ENCODE measurements at regions not wholly inside any gene's neighbourhood (a gene's known extent, or its start where the extent isn't known, plus 50 kb on each side); places are given as distances from the start of the nearest gene placed in this dataset.

DNA sequence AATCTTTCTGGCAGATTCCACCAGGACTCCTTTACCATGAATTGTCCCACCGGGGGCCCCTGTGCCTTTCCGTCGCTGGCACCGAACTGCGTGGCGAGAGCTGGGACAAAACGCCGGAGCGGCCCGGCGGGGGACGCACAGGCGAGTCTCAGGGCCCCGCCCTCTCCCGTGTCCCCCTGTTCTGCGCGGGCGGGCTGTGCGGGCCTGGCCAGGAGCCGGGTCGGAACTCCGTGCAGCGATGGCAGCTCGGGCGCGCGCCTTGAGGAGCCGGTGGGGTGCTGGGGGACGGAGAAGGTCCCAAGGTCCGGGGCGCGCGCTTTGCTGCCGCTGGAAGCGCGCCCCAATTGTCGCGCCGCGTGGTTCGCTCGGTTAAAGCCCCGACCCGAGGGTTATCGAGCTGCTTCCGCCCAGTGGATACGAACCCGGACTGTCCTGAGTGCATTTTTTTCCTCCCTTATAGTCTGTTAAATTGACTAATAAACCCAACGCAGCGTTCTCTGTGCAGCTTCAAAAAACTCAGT is 125.3 kb downstream of the TMEM174 start (continued):
- TF ChIP-seq, protein P1, sequence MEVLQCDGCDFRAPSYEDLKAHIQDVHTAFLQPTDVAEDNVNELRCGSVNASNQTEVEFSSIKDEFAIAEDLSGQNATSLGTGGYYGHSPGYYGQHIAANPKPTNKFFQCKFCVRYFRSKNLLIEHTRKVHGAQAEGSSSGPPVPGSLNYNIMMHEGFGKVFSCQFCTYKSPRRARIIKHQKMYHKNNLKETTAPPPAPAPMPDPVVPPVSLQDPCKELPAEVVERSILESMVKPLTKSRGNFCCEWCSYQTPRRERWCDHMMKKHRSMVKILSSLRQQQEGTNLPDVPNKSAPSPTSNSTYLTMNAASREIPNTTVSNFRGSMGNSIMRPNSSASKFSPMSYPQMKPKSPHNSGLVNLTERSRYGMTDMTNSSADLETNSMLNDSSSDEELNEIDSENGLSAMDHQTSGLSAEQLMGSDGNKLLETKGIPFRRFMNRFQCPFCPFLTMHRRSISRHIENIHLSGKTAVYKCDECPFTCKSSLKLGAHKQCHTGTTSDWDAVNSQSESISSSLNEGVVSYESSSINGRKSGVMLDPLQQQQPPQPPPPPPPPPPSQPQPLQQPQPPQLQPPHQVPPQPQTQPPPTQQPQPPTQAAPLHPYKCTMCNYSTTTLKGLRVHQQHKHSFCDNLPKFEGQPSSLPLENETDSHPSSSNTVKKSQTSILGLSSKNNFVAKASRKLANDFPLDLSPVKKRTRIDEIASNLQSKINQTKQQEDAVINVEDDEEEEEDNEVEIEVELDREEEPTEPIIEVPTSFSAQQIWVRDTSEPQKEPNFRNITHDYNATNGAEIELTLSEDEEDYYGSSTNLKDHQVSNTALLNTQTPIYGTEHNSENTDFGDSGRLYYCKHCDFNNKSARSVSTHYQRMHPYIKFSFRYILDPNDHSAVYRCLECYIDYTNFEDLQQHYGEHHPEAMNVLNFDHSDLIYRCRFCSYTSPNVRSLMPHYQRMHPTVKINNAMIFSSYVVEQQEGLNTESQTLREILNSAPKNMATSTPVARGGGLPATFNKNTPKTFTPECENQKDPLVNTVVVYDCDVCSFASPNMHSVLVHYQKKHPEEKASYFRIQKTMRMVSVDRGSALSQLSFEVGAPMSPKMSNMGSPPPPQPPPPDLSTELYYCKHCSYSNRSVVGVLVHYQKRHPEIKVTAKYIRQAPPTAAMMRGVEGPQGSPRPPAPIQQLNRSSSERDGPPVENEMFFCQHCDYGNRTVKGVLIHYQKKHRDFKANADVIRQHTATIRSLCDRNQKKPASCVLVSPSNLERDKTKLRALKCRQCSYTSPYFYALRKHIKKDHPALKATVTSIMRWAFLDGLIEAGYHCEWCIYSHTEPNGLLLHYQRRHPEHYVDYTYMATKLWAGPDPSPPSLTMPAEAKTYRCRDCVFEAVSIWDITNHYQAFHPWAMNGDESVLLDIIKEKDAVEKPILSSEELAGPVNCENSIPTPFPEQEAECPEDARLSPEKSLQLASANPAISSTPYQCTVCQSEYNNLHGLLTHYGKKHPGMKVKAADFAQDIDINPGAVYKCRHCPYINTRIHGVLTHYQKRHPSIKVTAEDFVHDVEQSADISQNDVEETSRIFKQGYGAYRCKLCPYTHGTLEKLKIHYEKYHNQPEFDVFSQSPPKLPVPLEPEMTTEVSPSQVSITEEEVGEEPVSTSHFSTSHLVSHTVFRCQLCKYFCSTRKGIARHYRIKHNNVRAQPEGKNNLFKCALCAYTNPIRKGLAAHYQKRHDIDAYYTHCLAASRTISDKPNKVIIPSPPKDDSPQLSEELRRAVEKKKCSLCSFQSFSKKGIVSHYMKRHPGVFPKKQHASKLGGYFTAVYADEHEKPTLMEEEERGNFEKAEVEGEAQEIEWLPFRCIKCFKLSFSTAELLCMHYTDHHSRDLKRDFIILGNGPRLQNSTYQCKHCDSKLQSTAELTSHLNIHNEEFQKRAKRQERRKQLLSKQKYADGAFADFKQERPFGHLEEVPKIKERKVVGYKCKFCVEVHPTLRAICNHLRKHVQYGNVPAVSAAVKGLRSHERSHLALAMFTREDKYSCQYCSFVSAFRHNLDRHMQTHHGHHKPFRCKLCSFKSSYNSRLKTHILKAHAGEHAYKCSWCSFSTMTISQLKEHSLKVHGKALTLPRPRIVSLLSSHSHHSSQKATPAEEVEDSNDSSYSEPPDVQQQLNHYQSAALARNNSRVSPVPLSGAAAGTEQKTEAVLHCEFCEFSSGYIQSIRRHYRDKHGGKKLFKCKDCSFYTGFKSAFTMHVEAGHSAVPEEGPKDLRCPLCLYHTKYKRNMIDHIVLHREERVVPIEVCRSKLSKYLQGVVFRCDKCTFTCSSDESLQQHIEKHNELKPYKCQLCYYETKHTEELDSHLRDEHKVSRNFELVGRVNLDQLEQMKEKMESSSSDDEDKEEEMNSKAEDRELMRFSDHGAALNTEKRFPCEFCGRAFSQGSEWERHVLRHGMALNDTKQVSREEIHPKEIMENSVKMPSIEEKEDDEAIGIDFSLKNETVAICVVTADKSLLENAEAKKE (CRISPR knock-in tag; IDR thresholded peaks at IDR 0.05), result no peak
- TF ChIP-seq EZH2phosphoT487 (IDR thresholded peaks at IDR 0.05; ENCODE audit: unreplicated experiment), result peak; percentile 96
- TF ChIP-seq ETS1 (IDR thresholded peaks at IDR 0.05), result no peak
- TF ChIP-seq JUNB (IDR thresholded peaks at IDR 0.05; ENCODE audit: unreplicated experiment), result no peak

DNA sequence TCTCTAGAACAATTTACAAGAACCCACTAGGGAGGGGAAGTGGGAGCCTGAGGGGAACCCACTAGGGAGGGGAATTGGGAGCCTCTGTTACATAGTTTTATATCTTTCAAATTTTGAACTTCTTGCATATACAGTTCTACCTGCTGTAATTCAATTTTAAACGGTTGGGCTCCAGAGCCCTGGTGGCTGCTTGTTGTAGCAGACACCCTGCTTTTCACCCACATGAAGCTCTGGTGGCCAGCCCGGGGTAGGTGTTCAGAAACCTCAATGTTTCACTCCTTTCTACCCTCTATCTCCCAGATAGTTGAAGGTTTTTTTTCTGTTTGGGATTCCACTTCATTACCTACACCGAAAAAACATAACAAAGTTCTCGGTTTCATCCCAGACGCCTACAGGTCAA is 124.4 kb downstream of the TMEM174 start:
- ATAC-seq (peak; percentile 3; the same call in 1 of the 3 replicates), DNase-seq (ENCODE audit: low spot score) (no peak)
- Histone ChIP-seq H3K4me3 (peak overlapping the region; percentile 55), H3K9me2 (ENCODE audit: insufficient read depth) (no peaks in the 10 kb centered on the region), H3K79me2 (replicated peaks; ENCODE audit: insufficient read depth) (no peaks in the 10 kb centered on the region), H3F3A (replicated peaks; ENCODE audit: low read depth) (peaks cover 25% of the 10 kb centered on the region), H3K4me1 (ENCODE audit: insufficient read depth) (peaks cover 63% of the 10 kb centered on the region), H3K36me3 (ENCODE audit: insufficient read depth) (no peaks in the 10 kb centered on the region), H3K27me3 (ENCODE audit: insufficient read depth) (peaks cover 100% of the 10 kb centered on the region), H2AFZ (no peak overlapping the region; the same call in 1 of the 2 replicates), H4K20me1 (replicated peaks; ENCODE audit: insufficient read depth) (peaks cover 28% of the 10 kb centered on the region), H3K27ac (ENCODE audit: low read depth) (no peak overlapping the region), H3K4me2 (peak overlapping the region; percentile 85)
- Mint-ChIP-seq H3K27me3 (ENCODE audit: insufficient read depth, low read depth, poor library complexity) (peaks cover 80% of the 10 kb centered on the region), H3K27ac (no peak overlapping the region), H3K4me3 (peak overlapping the region; percentile 69), H3K36me3 (ENCODE audit: low read depth) (no peaks in the 10 kb centered on the region), H3K9me3 (peaks cover 6% of the 10 kb centered on the region; the same call in 2 of the 3 replicates), H3K4me1 (peaks cover 41% of the 10 kb centered on the region)
- TF ChIP-seq CTCF (conservative IDR thresholded peaks at IDR 0.05; ENCODE audit: low read depth in 2 of 2) (no peak), CREB1 (CRISPR knock-in tag; IDR thresholded peaks at IDR 0.05; ENCODE audit: low read depth) (no peak), EZH2 (IDR thresholded peaks at IDR 0.05; ENCODE audit: low read depth, unreplicated experiment) (peak; percentile 74)
